ENCODE measurements at regions not wholly inside any gene's neighbourhood (a gene's known extent, or its start where the extent isn't known, plus 50 kb on each side); places are given as distances from the start of the nearest gene placed in this dataset.

DNA sequence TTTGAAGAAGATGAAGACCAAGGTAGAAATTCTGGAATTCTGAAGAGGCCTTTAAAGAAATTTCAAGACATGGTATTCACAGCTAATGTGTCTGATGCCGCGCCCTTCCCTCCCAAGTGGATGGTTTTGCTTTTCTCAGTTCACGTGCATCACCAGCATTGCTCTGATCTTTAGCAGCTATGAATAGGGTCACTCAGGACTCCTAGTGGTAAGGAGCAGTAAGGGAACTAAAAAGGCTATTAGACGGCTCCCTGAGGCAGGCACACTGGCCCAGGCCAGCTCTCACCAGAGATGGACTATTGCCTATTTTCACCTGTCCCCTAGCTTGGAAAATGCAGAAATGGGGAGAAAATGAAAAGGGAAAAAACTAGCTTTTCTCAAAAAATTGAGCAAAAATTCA lies 447.5 kb upstream of the RASGEF1B start:
- TF ChIP-seq POLR2A (IDR thresholded peaks at IDR 0.05; ENCODE audit: low read depth, low read length) (no peak), TAF1 (IDR thresholded peaks at IDR 0.05; ENCODE audit: borderline replicate concordance, low read depth, low read length) (no peak), POLR2AphosphoS5 (IDR thresholded peaks at IDR 0.05; ENCODE audit: low read depth, low read length) (no peak)
